Liver (tissue), 3 donors: ENCODE measurements at regions not wholly inside any gene's neighbourhood (a gene's known extent, or its start where the extent isn't known, plus 50 kb on each side); places are given as distances from the start of the nearest gene placed in this dataset.

Source experiments
- EGR1 ChIP-seq, 2 donors: IDR thresholded peaks; 2 replicates each; pipeline ENCODE4 v1.6.1; 2016 to 2018; ENCODE audit warnings: antibody characterized with exemption in 2 of 2, low read depth in 2 of 2
- FOXA1 ChIP-seq: IDR thresholded peaks from 2 replicates; pipeline ENCODE4 v1.6.1; 2016; ENCODE audit warnings: antibody characterized with exemption
- GABPA ChIP-seq, 2 donors: IDR thresholded peaks in 1 of 2; conservative IDR thresholded peaks in 1 of 2; 2 replicates each; pipeline ENCODE4 v1.6.1; 2016; ENCODE audit warnings: antibody characterized with exemption in 2 of 2, mild to moderate bottlenecking in 1 of 2, moderate library complexity in 1 of 2
- JUND ChIP-seq, 2 donors: IDR thresholded peaks; 2 replicates each; pipeline ENCODE4 v1.6.1; 2016; ENCODE audit warnings: antibody characterized with exemption in 2 of 2
- RXRA ChIP-seq, 2 donors: IDR thresholded peaks; 2 replicates each; pipeline ENCODE4 v1.6.1; 2017 to 2018; ENCODE audit warnings: antibody characterized with exemption in 2 of 2, mild to moderate bottlenecking in 1 of 2
- SP1 ChIP-seq: IDR thresholded peaks from 2 replicates; pipeline ENCODE4 v1.6.1; 2018; ENCODE audit warnings: antibody characterized with exemption, mild to moderate bottlenecking
- TAF1 ChIP-seq: conservative IDR thresholded peaks from 2 replicates; pipeline ENCODE4 v1.6.1; 2016; ENCODE audit warnings: antibody characterized with exemption, mild to moderate bottlenecking
- TF ChIP-seq, protein P1 (sequence below): fragments of 150-350 bp; IDR thresholded peaks from 2 replicates; pipeline ENCODE4 v1.5.1; 2017; ENCODE audit warnings: improper control_type of control experiment, low read depth, low read length; ENCODE audit not compliant: missing input control
- TF ChIP-seq, protein P2 (sequence below): IDR thresholded peaks from 2 replicates; pipeline ENCODE4 v1.6.1; 2016; ENCODE audit warnings: antibody characterized with exemption, mild to moderate bottlenecking
- TF ChIP-seq, protein P3 (sequence below): IDR thresholded peaks from 2 replicates; pipeline ENCODE4 v1.6.1; 2016; ENCODE audit warnings: antibody characterized with exemption
- donor health status: healthy.
- donor health status: healthy.

DNA sequence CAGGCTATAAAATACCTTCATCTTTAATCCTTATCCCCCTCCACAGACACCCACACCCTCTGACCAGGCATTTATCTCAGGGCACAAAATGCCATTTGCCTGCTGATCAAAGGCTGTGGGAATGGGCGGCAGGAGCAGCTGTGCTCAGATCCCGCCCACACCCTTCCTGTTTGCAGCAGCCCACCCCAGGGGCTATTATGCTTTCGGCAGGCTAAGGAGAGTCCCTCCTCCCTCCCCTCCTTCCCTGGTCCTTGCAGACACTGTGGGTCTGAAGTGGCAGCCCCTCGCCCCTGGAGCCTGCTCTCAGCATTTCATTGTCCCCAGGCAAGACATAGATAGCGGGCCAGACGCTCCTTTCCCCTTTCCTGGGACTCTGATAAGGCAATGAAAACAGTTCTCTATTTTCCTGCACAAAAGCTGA lies 220.8 kb upstream of the HEY2 start:
- TF ChIP-seq SP1: no peak
- TF ChIP-seq FOXA1: no peak
- TF ChIP-seq, protein P1, sequence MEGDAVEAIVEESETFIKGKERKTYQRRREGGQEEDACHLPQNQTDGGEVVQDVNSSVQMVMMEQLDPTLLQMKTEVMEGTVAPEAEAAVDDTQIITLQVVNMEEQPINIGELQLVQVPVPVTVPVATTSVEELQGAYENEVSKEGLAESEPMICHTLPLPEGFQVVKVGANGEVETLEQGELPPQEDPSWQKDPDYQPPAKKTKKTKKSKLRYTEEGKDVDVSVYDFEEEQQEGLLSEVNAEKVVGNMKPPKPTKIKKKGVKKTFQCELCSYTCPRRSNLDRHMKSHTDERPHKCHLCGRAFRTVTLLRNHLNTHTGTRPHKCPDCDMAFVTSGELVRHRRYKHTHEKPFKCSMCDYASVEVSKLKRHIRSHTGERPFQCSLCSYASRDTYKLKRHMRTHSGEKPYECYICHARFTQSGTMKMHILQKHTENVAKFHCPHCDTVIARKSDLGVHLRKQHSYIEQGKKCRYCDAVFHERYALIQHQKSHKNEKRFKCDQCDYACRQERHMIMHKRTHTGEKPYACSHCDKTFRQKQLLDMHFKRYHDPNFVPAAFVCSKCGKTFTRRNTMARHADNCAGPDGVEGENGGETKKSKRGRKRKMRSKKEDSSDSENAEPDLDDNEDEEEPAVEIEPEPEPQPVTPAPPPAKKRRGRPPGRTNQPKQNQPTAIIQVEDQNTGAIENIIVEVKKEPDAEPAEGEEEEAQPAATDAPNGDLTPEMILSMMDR: no peak
- TF ChIP-seq, protein P2, sequence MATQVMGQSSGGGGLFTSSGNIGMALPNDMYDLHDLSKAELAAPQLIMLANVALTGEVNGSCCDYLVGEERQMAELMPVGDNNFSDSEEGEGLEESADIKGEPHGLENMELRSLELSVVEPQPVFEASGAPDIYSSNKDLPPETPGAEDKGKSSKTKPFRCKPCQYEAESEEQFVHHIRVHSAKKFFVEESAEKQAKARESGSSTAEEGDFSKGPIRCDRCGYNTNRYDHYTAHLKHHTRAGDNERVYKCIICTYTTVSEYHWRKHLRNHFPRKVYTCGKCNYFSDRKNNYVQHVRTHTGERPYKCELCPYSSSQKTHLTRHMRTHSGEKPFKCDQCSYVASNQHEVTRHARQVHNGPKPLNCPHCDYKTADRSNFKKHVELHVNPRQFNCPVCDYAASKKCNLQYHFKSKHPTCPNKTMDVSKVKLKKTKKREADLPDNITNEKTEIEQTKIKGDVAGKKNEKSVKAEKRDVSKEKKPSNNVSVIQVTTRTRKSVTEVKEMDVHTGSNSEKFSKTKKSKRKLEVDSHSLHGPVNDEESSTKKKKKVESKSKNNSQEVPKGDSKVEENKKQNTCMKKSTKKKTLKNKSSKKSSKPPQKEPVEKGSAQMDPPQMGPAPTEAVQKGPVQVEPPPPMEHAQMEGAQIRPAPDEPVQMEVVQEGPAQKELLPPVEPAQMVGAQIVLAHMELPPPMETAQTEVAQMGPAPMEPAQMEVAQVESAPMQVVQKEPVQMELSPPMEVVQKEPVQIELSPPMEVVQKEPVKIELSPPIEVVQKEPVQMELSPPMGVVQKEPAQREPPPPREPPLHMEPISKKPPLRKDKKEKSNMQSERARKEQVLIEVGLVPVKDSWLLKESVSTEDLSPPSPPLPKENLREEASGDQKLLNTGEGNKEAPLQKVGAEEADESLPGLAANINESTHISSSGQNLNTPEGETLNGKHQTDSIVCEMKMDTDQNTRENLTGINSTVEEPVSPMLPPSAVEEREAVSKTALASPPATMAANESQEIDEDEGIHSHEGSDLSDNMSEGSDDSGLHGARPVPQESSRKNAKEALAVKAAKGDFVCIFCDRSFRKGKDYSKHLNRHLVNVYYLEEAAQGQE: no peak
- no peak for TF ChIP-seq RXRA (IDR thresholded peaks at IDR 0.05)
- TF ChIP-seq EGR1 (IDR thresholded peaks at IDR 0.05; ENCODE audit: low read depth in 2 of 2): no peak
- TF ChIP-seq JUND (IDR thresholded peaks at IDR 0.05): no peak
- TF ChIP-seq GABPA (IDR thresholded peaks at IDR 0.05 in 1 of 2, conservative IDR thresholded peaks at IDR 0.05 in 1 of 2): no peak
- TF ChIP-seq, protein P3, sequence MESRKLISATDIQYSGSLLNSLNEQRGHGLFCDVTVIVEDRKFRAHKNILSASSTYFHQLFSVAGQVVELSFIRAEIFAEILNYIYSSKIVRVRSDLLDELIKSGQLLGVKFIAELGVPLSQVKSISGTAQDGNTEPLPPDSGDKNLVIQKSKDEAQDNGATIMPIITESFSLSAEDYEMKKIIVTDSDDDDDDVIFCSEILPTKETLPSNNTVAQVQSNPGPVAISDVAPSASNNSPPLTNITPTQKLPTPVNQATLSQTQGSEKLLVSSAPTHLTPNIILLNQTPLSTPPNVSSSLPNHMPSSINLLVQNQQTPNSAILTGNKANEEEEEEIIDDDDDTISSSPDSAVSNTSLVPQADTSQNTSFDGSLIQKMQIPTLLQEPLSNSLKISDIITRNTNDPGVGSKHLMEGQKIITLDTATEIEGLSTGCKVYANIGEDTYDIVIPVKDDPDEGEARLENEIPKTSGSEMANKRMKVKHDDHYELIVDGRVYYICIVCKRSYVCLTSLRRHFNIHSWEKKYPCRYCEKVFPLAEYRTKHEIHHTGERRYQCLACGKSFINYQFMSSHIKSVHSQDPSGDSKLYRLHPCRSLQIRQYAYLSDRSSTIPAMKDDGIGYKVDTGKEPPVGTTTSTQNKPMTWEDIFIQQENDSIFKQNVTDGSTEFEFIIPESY: no peak
- TF ChIP-seq TAF1: no peak
